ENCODE measurements at regions not wholly inside any gene's neighbourhood (a gene's known extent, or its start where the extent isn't known, plus 50 kb on each side); places are given as distances from the start of the nearest gene placed in this dataset.

- no peak for TF ChIP-seq YY1 (IDR thresholded peaks at IDR 0.05; ENCODE audit: insufficient read depth, insufficient read length)
- TF ChIP-seq SUZ12 (IDR thresholded peaks at IDR 0.05; ENCODE audit: extremely low read depth, insufficient read depth, insufficient read length), result no peak
Observed at GRCh38 chr18:42458226-42458625, 503.2 kb downstream of the PIK3C3 start.

All from NT2/D1 (cell line).